ENCODE measurements at regions not wholly inside any gene's neighbourhood (a gene's known extent, or its start where the extent isn't known, plus 50 kb on each side); places are given as distances from the start of the nearest gene placed in this dataset.

- DNase-seq (ENCODE audit: low read depth, low spot score): no peak
- H3K27me3 ChIP-seq (ENCODE audit: control insufficient read depth, insufficient read depth, low read length): no peaks in the 10 kb centered on the region
- H3K4me3 ChIP-seq (ENCODE audit: low read depth, low read length): peak overlapping the region; percentile 55
- CTCF ChIA-PET: no interaction called here
- POLR2A ChIA-PET: no interaction called here
- H3K27ac ChIP-seq (ENCODE audit: low read depth, low read length): no peak overlapping the region
- no peaks in the 10 kb centered on the region; the same call in 1 of the 2 replicates for H3K9me3 ChIP-seq (ENCODE audit: control insufficient read depth, insufficient read depth, low read length)
- TF ChIP-seq CTCF (IDR thresholded peaks at IDR 0.05; ENCODE audit: low read depth, low read length): peak; percentile 46
These were observed 141.9 kb upstream of the CTAGE1 start for GRCh38 chr18:22559414-22560274.

GRCh38 chr18:22560275-22560610, 142.5 kb upstream of the CTAGE1 start:
- Histone ChIP-seq H3K9me3 (ENCODE audit: control insufficient read depth, insufficient read depth, low read length) (no peaks in the 10 kb centered on the region; the same call in 1 of the 2 replicates), H3K27me3 (ENCODE audit: control insufficient read depth, insufficient read depth, low read length) (no peaks in the 10 kb centered on the region), H3K4me3 (ENCODE audit: low read depth, low read length) (peak overlapping the region; percentile 55), H3K27ac (ENCODE audit: low read depth, low read length) (no peak overlapping the region)
- CTCF ChIA-PET: no interaction called here
- no peak for TF ChIP-seq CTCF (IDR thresholded peaks at IDR 0.05; ENCODE audit: low read depth, low read length)
- DNase-seq (ENCODE audit: low read depth, low spot score): no peak
- POLR2A ChIA-PET: no interaction called here

- ChIA-PET CTCF (interaction anchor here (0.6 to 1.0 kb wide), 2 partner anchors 238 to 364 kb away, joined by 4 to 6 read pairs; no protein-coding TSS in a partner anchor), POLR2A (no interaction called here)
- no peaks in the 10 kb centered on the region for H3K27me3 ChIP-seq (ENCODE audit: control insufficient read depth, insufficient read depth, low read length)
- no peak for TF ChIP-seq CTCF (IDR thresholded peaks at IDR 0.05; ENCODE audit: low read depth, low read length)
- no peak overlapping the region for H3K27ac ChIP-seq (ENCODE audit: low read depth, low read length)
- no peaks in the 10 kb centered on the region; the same call in 1 of the 2 replicates for H3K9me3 ChIP-seq (ENCODE audit: control insufficient read depth, insufficient read depth, low read length)
- no peak overlapping the region for H3K4me3 ChIP-seq (ENCODE audit: low read depth, low read length)
- no peak for DNase-seq (ENCODE audit: low read depth, low spot score)
These were observed 143.1 kb upstream of the CTAGE1 start for GRCh38 chr18:22560797-22561196.

GRCh38 chr18:22563164-22563583, 145.5 kb upstream of the CTAGE1 start:
- ChIA-PET CTCF (interaction anchor here (0.5 to 2.4 kb wide), 28 partner anchors 10 to 733 kb away, joined by 3 to 25 read pairs (median 3); partner anchors contain the start of gene GATA6), POLR2A (interaction anchor here (1.1 kb wide), 1 partner anchor 394 kb away, joined by 3 read pairs; the partner anchor contains the start of gene GATA6)
- H3K9me3 ChIP-seq (ENCODE audit: control insufficient read depth, insufficient read depth, low read length): no peaks in the 10 kb centered on the region; the same call in 1 of the 2 replicates
- peak; percentile 73 for TF ChIP-seq CTCF (IDR thresholded peaks at IDR 0.05; ENCODE audit: low read depth, low read length)
- H3K27ac ChIP-seq (ENCODE audit: low read depth, low read length): no peak overlapping the region
- no peaks in the 10 kb centered on the region for H3K27me3 ChIP-seq (ENCODE audit: control insufficient read depth, insufficient read depth, low read length)
- H3K4me3 ChIP-seq (ENCODE audit: low read depth, low read length): no peak overlapping the region
- peak; percentile 78 for DNase-seq (ENCODE audit: low read depth, low spot score)

- Histone ChIP-seq H3K27me3 (ENCODE audit: control insufficient read depth, insufficient read depth, low read length) (no peaks in the 10 kb centered on the region), H3K9me3 (ENCODE audit: control insufficient read depth, insufficient read depth, low read length) (no peaks in the 10 kb centered on the region; the same call in 1 of the 2 replicates), H3K4me3 (ENCODE audit: low read depth, low read length) (no peak overlapping the region), H3K27ac (ENCODE audit: low read depth, low read length) (no peak overlapping the region)
- CTCF ChIA-PET: interaction anchor here (0.6 to 2.4 kb wide), 7 partner anchors 9 to 566 kb away, joined by 3 to 25 read pairs (median 3); partner anchors contain the start of gene GATA6
- POLR2A ChIA-PET: no interaction called here
- no peak for DNase-seq (ENCODE audit: low read depth, low spot score)
- TF ChIP-seq CTCF (IDR thresholded peaks at IDR 0.05; ENCODE audit: low read depth, low read length): no peak
These were observed 146.3 kb upstream of the CTAGE1 start for GRCh38 chr18:22564036-22564435.

Measured in AG04450 (cell line).